Spleen (tissue), 11 donors: ENCODE measurements at regions not wholly inside any gene's neighbourhood (a gene's known extent, or its start where the extent isn't known, plus 50 kb on each side); places are given as distances from the start of the nearest gene placed in this dataset.
A peak's percentile ranks its signal among the peaks of the same experiment; 100 is the strongest.
"Not testable (repeated sequence)": the region's sequence is repeated elsewhere in the genome, so short reads cannot be mapped to it uniquely, and the experiment has no call there.

Source experiments
- DNase-seq: peaks from one replicate; pipeline ENCODE4 v3.0.0-alpha.2; 2020
- H3K27ac ChIP-seq, 8 donors: fragments of 200-600 bp; sonication (generic) in 7 of 8; 1 replicate in 4 of 8; 2 replicates in 4 of 8; pipeline versions ENCODE4 v1.5.0 to v1.8.0; 2016 to 2021; ENCODE audit warnings: inconsistent platforms in 4 of 8, mild to moderate bottlenecking in 4 of 8, moderate library complexity in 1 of 8
- H3K27me3 ChIP-seq, 7 donors: fragments of 200-600 bp; sonication (generic) in 6 of 7; replicated peaks in 1 of 7; 1 replicate in 4 of 7; 2 replicates in 3 of 7; pipeline versions ENCODE4 v1.5.0 to v1.8.0; 2016 to 2021; ENCODE audit warnings: inconsistent platforms in 3 of 7, mild to moderate bottlenecking in 1 of 7
- H3K36me3 ChIP-seq, 6 donors: fragments of 200-600 bp; sonication (generic) in 5 of 6; 1 replicate in 4 of 6; 2 replicates in 2 of 6; pipeline versions ENCODE4 v1.5.0 to v1.8.0; 2016 to 2021; ENCODE audit warnings: inconsistent platforms in 2 of 6
- H3K4me1 ChIP-seq, 6 donors: fragments of 200-600 bp; sonication (generic) in 5 of 6; 1 replicate in 3 of 6; 2 replicates in 3 of 6; pipeline versions ENCODE4 v1.5.0 to v1.8.0; 2016 to 2021; ENCODE audit warnings: inconsistent platforms in 3 of 6
- H3K4me3 ChIP-seq, 8 donors: fragments of 200-600 bp; sonication (generic) in 7 of 8; 1 replicate in 4 of 8; 2 replicates in 4 of 8; pipeline versions ENCODE4 v1.5.0 to v1.8.0; 2016 to 2021; ENCODE audit warnings: inconsistent platforms in 4 of 8, mild to moderate bottlenecking in 4 of 8, moderate library complexity in 2 of 8
- H3K9me3 ChIP-seq, 8 donors: fragments of 200-600 bp; sonication (generic) in 7 of 8; 1 replicate in 4 of 8; 2 replicates in 4 of 8; pipeline versions ENCODE4 v1.5.0 to v1.8.0; 2016 to 2021; ENCODE audit warnings: inconsistent platforms in 4 of 8
- POLR2AphosphoS5 ChIP-seq, 3 donors: sonication (generic); formaldehyde crosslinking; IDR thresholded peaks; one replicate each; pipeline ENCODE4 v1.5.1; 2017; ENCODE audit warnings: antibody characterized with exemption in 3 of 3
- WGBS, 5 donors: extraction: QIAGEN DNeasy Blood & Tissue Kit in 3 of 5; methylation state at CpG; one replicate each; pipeline versions ENCODE4 v1.1.5 to v1.1.7; 2013 to 2018; 5-methylcytosine and 5-hydroxymethylcytosine counted together
- intact Hi-C: fragments of 100-400 bp; cut with DNase I; formaldehyde crosslinking; loops from one replicate; pipeline ENCODE4 v1.15.0; 2023; ENCODE audit warnings: low total_unique reads
- donor health status: healthy with polysubstance abuse.
- donor health status: DM: no; HTN: no; CAD: no; lungs with moderate emphysema.
- donor health status: DM: no; HTN: no; CAD: no.
- donor health status: Bipolar disorder and iron deficiency.
- donor health status: healthy.
- donor health status: DM: no; HTN: no; CAD: no.
- donor health status: DM: yes; HTN: yes; CAD: no.

GRCh38 chr16:29170393-29171119, 185.7 kb downstream of the LAT start:
- TF ChIP-seq POLR2AphosphoS5 (IDR thresholded peaks at IDR 0.05): peak in 1 of 3 donors; percentile 49
- H3K27ac ChIP-seq, H3K4me1 ChIP-seq, H3K4me3 ChIP-seq, intact Hi-C loops, H3K27me3 ChIP-seq, DNase-seq: not testable (repeated sequence)
- Histone ChIP-seq H3K36me3 (peaks cover 0 to 53% (median 0%) of the 10 kb centered on the region in 6 donors), H3K9me3 (peaks cover 0 to 10% (median 0%) of the 10 kb centered on the region in 8 donors)
- WGBS, 5 donors: 84 to 98% (median 90%) methylated on average over 20 of the region's 20 CpGs

- intact Hi-C loops, H3K27ac ChIP-seq, H3K27me3 ChIP-seq, DNase-seq, H3K4me3 ChIP-seq, H3K4me1 ChIP-seq: not testable (repeated sequence)
- peaks cover 0 to 53% (median 0%) of the 10 kb centered on the region in 6 donors for H3K36me3 ChIP-seq
- 84 to 94% (median 90%) methylated on average over 14 to 16 of the region's 16 CpGs for WGBS, 5 donors
- peaks cover 0 to 10% (median 0%) of the 10 kb centered on the region in 8 donors for H3K9me3 ChIP-seq
These were observed 184.6 kb downstream of the LAT start for GRCh38 chr16:29169295-29169994.

GRCh38 chr16:29168515-29169259, 183.8 kb downstream of the LAT start:
- intact Hi-C loops, H3K4me1 ChIP-seq, H3K4me3 ChIP-seq, H3K27me3 ChIP-seq, DNase-seq, H3K27ac ChIP-seq: not testable (repeated sequence)
- Histone ChIP-seq H3K36me3 (peaks cover 0 to 53% (median 0%) of the 10 kb centered on the region in 6 donors), H3K9me3 (peaks cover 0 to 10% (median 0%) of the 10 kb centered on the region in 8 donors)
- 85 to 95% (median 90%) methylated on average over 13 of the region's 13 CpGs for WGBS, 5 donors

- WGBS, 5 donors: 84 to 96% (median 88%) methylated on average over 7 to 8 of the region's 8 CpGs
- H3K36me3 ChIP-seq: peaks cover 0 to 39% (median 0%) of the 10 kb centered on the region in 6 donors
- H3K9me3 ChIP-seq, DNase-seq, H3K4me3 ChIP-seq, intact Hi-C loops, H3K27me3 ChIP-seq, H3K4me1 ChIP-seq, H3K27ac ChIP-seq: not testable (repeated sequence)
These were observed 179.7 kb downstream of the LAT start for GRCh38 chr16:29164442-29165089.

GRCh38 chr16:29160171-29160570, 175.3 kb downstream of the LAT start:
- DNase-seq, H3K27ac ChIP-seq, intact Hi-C loops, H3K27me3 ChIP-seq, H3K9me3 ChIP-seq, H3K4me3 ChIP-seq: not testable (repeated sequence)
- WGBS, 5 donors: 97 to 98% (median 97%) methylated on average over 25 of the region's 25 CpGs
- Histone ChIP-seq H3K4me1 (peaks cover 0 to 29% (median 4%) of the 10 kb centered on the region in 6 donors), H3K36me3 (peaks cover 0 to 22% (median 0%) of the 10 kb centered on the region in 6 donors)

GRCh38 chr16:29159603-29160002, 174.8 kb downstream of the LAT start:
- H3K27ac ChIP-seq, DNase-seq, H3K27me3 ChIP-seq, intact Hi-C loops, H3K4me3 ChIP-seq, H3K9me3 ChIP-seq: not testable (repeated sequence)
- WGBS, 5 donors: 82 to 95% (median 90%) methylated on average over 11 of the region's 11 CpGs
- H3K4me1 ChIP-seq: peaks cover 0 to 32% (median 4%) of the 10 kb centered on the region in 6 donors
- peaks cover 0 to 22% (median 0%) of the 10 kb centered on the region in 6 donors for H3K36me3 ChIP-seq
